ENCODE measurements at regions not wholly inside any gene's neighbourhood (a gene's known extent, or its start where the extent isn't known, plus 50 kb on each side); places are given as distances from the start of the nearest gene placed in this dataset.

GRCh38 chr18:57094175-57094574, 52.7 kb upstream of the BOD1L2 start:
- TF ChIP-seq CTCF (conservative IDR thresholded peaks at IDR 0.05; ENCODE audit: low read depth, low read length) (no peak), EZH2phosphoT487 (IDR thresholded peaks at IDR 0.05; ENCODE audit: borderline replicate concordance, low read length) (no peak), EZH2 (IDR thresholded peaks at IDR 0.05; ENCODE audit: low read length, unreplicated experiment) (no peak)
